Neural cell (in vitro differentiated cells): ENCODE measurements at regions not wholly inside any gene's neighbourhood (a gene's known extent, or its start where the extent isn't known, plus 50 kb on each side); places are given as distances from the start of the nearest gene placed in this dataset.

Experiments used
- H2AFZ ChIP-seq: fragments of 200-600, 300-800 bp; sonication (generic), shearing (Covaris generic); 2 replicates; pipeline ENCODE4 v1.6.0; 2014; ENCODE audit warnings: low read depth, mild to moderate bottlenecking, antibody characterized with exemption, low read length, moderate library complexity
- H3F3A ChIP-seq: fragments of 200-600 bp; shearing (Covaris generic); 2 replicates; pipeline ENCODE4 v1.6.1; 2016; ENCODE audit warnings: mild to moderate bottlenecking, moderate library complexity, mixed read lengths, antibody characterized with exemption, low read length; ENCODE audit not compliant: insufficient read depth, poor library complexity, severe bottlenecking
- H3K27ac ChIP-seq: fragments of 200-600, 300-800 bp; sonication (generic), shearing (Covaris generic); 2 replicates; pipeline ENCODE4 v1.5.1; 2014; ENCODE audit warnings: mild to moderate bottlenecking, low read length, moderate library complexity
- H3K27me3 ChIP-seq: fragments of 300-800, 200-600 bp; sonication (generic), shearing (Covaris generic); 2 replicates; pipeline ENCODE4 v1.6.0; 2014; ENCODE audit warnings: mild to moderate bottlenecking, low read depth, low read length, moderate library complexity; ENCODE audit not compliant: insufficient read depth
- H3K36me3 ChIP-seq: fragments of 300-800, 200-600 bp; sonication (generic), shearing (Covaris generic); 2 replicates; pipeline ENCODE4 v1.5.1; 2014; ENCODE audit warnings: mild to moderate bottlenecking, antibody characterized with exemption, low read length, moderate library complexity; ENCODE audit not compliant: insufficient read depth
- H3K4me2 ChIP-seq: fragments of 300-800, 200-600 bp; sonication (generic), shearing (Covaris generic); 2 replicates; pipeline ENCODE4 v1.6.0; 2014; ENCODE audit warnings: mild to moderate bottlenecking, low read length
- H3K4me3 ChIP-seq: fragments of 300-800, 200-600 bp; sonication (generic), shearing (Covaris generic); 2 replicates; pipeline ENCODE4 v1.5.1; 2014; ENCODE audit warnings: mild to moderate bottlenecking, low read length, moderate library complexity
- H3K79me2 ChIP-seq: fragments of 200-600 bp; shearing (Covaris generic); replicated peaks from 2 replicates; pipeline ENCODE4 v1.6.0; 2014; ENCODE audit warnings: mild to moderate bottlenecking, low read length, moderate library complexity; ENCODE audit not compliant: insufficient read depth
- H3K9ac ChIP-seq: fragments of 300-800, 200-600 bp; sonication (generic), shearing (Covaris generic); 2 replicates; pipeline ENCODE4 v1.6.1; 2016; ENCODE audit warnings: mild to moderate bottlenecking, low read length, mixed read lengths
- H3K9me2 ChIP-seq: fragments of 200-600 bp; shearing (Covaris generic); 2 replicates; pipeline ENCODE4 v1.6.1; 2016; ENCODE audit warnings: mild to moderate bottlenecking, low read length, mixed read lengths; ENCODE audit not compliant: insufficient read depth
- H3K9me3 ChIP-seq: fragments of 200-600, 300-800 bp; sonication (generic), shearing (Covaris generic); 2 replicates; pipeline ENCODE4 v1.6.1; 2016; ENCODE audit warnings: mild to moderate bottlenecking, mixed run types, low read length, moderate library complexity, mixed read lengths
- H4K20me1 ChIP-seq: fragments of 200-600 bp; shearing (Covaris generic); 2 replicates; pipeline ENCODE4 v1.6.1; 2016; ENCODE audit warnings: mild to moderate bottlenecking, mixed run types; ENCODE audit not compliant: insufficient read depth
- EP300 ChIP-seq: fragments of 450-650 bp; conservative IDR thresholded peaks from 2 replicates; pipeline ENCODE4 v1.6.1; 2014; ENCODE audit warnings: antibody characterized with exemption, mild to moderate bottlenecking, moderate library complexity; ENCODE audit not compliant: poor library complexity, severe bottlenecking
- EZH2 ChIP-seq: fragments of 200-600, 300-800 bp; shearing (Covaris generic), sonication (generic); IDR thresholded peaks from 2 replicates; pipeline ENCODE4 v1.6.1; 2014; ENCODE audit warnings: antibody characterized with exemption, low read length, borderline replicate concordance, mild to moderate bottlenecking; ENCODE audit not compliant: insufficient read depth, poor library complexity, severe bottlenecking
- MXI1 ChIP-seq: fragments of 450-650 bp; conservative IDR thresholded peaks from 2 replicates; pipeline ENCODE4 v1.6.1; 2014; ENCODE audit warnings: antibody characterized with exemption, mild to moderate bottlenecking; ENCODE audit not compliant: poor library complexity, severe bottlenecking
- POLR2AphosphoS5 ChIP-seq: IDR thresholded peaks from 2 replicates; pipeline ENCODE4 v1.6.1; 2012
- RAD21 ChIP-seq: fragments of 450-650 bp; conservative IDR thresholded peaks from 2 replicates; pipeline ENCODE4 v1.6.1; 2014; ENCODE audit warnings: antibody characterized with exemption, mild to moderate bottlenecking, moderate library complexity
- SMC3 ChIP-seq: fragments of 450-650 bp; conservative IDR thresholded peaks from 2 replicates; pipeline ENCODE4 v1.6.1; 2014; ENCODE audit warnings: antibody characterized with exemption, mild to moderate bottlenecking, moderate library complexity; ENCODE audit not compliant: poor library complexity
- TAF1 ChIP-seq: IDR thresholded peaks from 2 replicates; pipeline ENCODE4 v1.6.1; 2012; ENCODE audit warnings: low read depth
- TF ChIP-seq, protein P1 (sequence below): fragments of 450-650 bp; IDR thresholded peaks from 2 replicates; pipeline ENCODE4 v1.5.1; 2014; ENCODE audit warnings: antibody characterized with exemption, mild to moderate bottlenecking, moderate library complexity; ENCODE audit not compliant: poor library complexity, severe bottlenecking
- TF ChIP-seq, protein P2 (sequence below): IDR thresholded peaks from 2 replicates; pipeline ENCODE4 v1.6.1; 2012; ENCODE audit warnings: borderline replicate concordance

DNA sequence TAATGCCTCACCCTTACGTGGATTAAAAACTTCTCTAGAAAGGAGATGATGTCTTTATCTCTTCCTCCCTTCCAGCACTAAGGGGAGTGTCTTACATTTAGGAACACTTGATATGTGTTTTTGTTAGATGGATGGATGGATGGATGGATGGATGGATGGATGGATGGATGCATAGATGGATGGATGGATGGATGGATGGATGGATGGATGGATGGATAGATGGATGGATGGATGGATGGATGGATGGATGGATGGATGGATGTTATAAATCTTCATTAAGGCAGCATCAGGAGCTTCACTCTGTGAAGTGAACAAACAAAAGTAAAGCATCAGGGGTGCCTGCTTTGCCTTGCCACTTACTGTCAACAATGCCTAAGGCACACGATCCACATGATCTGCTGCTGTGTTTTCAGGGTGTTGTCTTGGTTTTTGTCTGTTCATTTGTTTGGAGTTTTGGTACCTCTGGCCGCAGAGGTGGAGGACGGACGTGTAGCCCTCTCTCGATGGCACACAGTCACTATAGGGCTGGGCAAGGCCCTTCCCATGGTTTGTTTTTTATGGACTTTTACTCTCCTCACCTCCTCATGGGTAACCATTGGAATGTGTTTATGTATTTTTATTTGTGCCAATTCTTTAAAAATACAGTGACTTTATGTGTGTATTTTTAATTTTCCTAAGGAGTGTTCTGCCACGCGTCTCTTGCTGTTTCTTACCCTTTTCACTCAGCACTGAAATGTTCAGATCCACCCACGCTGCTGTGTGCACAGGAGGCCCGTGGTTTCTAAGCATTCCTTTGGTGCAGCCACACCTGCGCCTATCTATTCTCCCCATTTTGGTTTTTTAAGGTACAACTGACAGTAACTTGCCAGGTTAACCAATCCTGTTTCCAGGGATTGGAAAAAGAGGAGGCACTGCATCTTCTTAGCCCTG lies 91.8 kb upstream of the ENPP6 start:
- TF ChIP-seq, protein P1, sequence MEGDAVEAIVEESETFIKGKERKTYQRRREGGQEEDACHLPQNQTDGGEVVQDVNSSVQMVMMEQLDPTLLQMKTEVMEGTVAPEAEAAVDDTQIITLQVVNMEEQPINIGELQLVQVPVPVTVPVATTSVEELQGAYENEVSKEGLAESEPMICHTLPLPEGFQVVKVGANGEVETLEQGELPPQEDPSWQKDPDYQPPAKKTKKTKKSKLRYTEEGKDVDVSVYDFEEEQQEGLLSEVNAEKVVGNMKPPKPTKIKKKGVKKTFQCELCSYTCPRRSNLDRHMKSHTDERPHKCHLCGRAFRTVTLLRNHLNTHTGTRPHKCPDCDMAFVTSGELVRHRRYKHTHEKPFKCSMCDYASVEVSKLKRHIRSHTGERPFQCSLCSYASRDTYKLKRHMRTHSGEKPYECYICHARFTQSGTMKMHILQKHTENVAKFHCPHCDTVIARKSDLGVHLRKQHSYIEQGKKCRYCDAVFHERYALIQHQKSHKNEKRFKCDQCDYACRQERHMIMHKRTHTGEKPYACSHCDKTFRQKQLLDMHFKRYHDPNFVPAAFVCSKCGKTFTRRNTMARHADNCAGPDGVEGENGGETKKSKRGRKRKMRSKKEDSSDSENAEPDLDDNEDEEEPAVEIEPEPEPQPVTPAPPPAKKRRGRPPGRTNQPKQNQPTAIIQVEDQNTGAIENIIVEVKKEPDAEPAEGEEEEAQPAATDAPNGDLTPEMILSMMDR = no peak
- H3K27ac ChIP-seq = no peak overlapping the region
- peaks cover 4% of the 10 kb centered on the region for H3K9me3 ChIP-seq
- no peaks in the 10 kb centered on the region for H3K36me3 ChIP-seq
- no peak overlapping the region for H3K4me3 ChIP-seq
- no peak overlapping the region for H3K4me2 ChIP-seq
- no peaks in the 10 kb centered on the region for H4K20me1 ChIP-seq
- H3K9me2 ChIP-seq = no peaks in the 10 kb centered on the region
- H3F3A ChIP-seq = no peaks in the 10 kb centered on the region
- H3K79me2 ChIP-seq = no peaks in the 10 kb centered on the region
- H3K9ac ChIP-seq = no peak overlapping the region
- no peaks in the 10 kb centered on the region for H3K27me3 ChIP-seq
- no peak overlapping the region for H2AFZ ChIP-seq

DNA sequence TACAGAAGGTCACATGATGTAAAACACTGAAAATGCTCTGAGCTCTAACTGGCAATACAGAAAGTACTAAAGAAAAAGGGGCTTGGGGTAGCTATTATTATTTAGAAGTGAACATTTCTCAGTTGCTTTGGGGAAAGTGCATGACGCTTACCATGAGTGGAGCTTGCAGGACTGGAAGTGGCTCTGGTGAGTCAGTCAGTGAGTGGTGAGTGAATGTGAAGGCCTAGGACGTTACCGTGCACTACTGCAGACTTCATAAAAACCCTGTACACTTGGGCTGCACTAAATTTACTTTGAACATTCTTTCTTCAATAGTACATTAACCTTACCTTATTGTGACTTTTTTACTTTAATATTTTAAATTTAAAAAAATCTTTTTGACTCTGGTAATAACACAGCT lies 89.3 kb upstream of the ENPP6 start:
- no peaks in the 10 kb centered on the region for H3K79me2 ChIP-seq
- H3K27ac ChIP-seq = no peak overlapping the region
- no peak overlapping the region for H3K4me3 ChIP-seq
- no peak overlapping the region for H3K4me2 ChIP-seq
- no peaks in the 10 kb centered on the region for H3K36me3 ChIP-seq
- no peaks in the 10 kb centered on the region for H3K9me2 ChIP-seq
- no peaks in the 10 kb centered on the region for H3F3A ChIP-seq
- TF ChIP-seq MXI1 = no peak
- TF ChIP-seq, protein P2, sequence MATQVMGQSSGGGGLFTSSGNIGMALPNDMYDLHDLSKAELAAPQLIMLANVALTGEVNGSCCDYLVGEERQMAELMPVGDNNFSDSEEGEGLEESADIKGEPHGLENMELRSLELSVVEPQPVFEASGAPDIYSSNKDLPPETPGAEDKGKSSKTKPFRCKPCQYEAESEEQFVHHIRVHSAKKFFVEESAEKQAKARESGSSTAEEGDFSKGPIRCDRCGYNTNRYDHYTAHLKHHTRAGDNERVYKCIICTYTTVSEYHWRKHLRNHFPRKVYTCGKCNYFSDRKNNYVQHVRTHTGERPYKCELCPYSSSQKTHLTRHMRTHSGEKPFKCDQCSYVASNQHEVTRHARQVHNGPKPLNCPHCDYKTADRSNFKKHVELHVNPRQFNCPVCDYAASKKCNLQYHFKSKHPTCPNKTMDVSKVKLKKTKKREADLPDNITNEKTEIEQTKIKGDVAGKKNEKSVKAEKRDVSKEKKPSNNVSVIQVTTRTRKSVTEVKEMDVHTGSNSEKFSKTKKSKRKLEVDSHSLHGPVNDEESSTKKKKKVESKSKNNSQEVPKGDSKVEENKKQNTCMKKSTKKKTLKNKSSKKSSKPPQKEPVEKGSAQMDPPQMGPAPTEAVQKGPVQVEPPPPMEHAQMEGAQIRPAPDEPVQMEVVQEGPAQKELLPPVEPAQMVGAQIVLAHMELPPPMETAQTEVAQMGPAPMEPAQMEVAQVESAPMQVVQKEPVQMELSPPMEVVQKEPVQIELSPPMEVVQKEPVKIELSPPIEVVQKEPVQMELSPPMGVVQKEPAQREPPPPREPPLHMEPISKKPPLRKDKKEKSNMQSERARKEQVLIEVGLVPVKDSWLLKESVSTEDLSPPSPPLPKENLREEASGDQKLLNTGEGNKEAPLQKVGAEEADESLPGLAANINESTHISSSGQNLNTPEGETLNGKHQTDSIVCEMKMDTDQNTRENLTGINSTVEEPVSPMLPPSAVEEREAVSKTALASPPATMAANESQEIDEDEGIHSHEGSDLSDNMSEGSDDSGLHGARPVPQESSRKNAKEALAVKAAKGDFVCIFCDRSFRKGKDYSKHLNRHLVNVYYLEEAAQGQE = no peak
- TF ChIP-seq POLR2AphosphoS5 = no peak
- no peak for TF ChIP-seq EZH2
- TF ChIP-seq EP300 = no peak
- no peak overlapping the region for H3K9ac ChIP-seq
- no peaks in the 10 kb centered on the region for H3K27me3 ChIP-seq
- H4K20me1 ChIP-seq = no peaks in the 10 kb centered on the region
- no peak overlapping the region for H2AFZ ChIP-seq
- H3K9me3 ChIP-seq = peaks cover 4% of the 10 kb centered on the region

DNA sequence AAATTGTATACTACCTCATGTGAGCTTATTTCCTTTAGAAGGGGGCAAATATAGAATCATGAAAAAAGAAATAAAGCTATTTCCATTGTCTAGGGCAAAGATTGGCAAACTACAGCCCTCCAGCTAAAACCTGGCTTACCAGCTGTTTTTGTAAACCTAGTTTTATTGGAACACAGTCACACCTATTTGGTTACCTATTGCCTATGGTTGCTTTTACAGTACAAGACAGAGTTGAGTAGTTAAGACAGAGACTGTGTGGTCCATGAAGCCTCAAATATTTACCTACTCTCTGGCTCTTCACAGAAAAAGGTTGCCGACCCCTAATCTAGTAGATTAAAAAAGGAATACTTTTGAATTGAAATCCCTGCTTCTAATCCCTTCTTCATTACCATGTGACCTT lies 88.8 kb upstream of the ENPP6 start:
- Histone ChIP-seq H3K4me2 (no peak overlapping the region), H3K9me2 (no peaks in the 10 kb centered on the region), H3K36me3 (no peaks in the 10 kb centered on the region), H3K9ac (no peak overlapping the region), H4K20me1 (no peaks in the 10 kb centered on the region), H2AFZ (no peak overlapping the region), H3K4me3 (no peak overlapping the region), H3K27me3 (no peaks in the 10 kb centered on the region), H3K9me3 (peaks cover 4% of the 10 kb centered on the region), H3K27ac (no peak overlapping the region), H3F3A (no peaks in the 10 kb centered on the region), H3K79me2 (no peaks in the 10 kb centered on the region)
- TF ChIP-seq EZH2 = no peak
- TF ChIP-seq TAF1 = no peak
- TF ChIP-seq SMC3 = no peak
- TF ChIP-seq POLR2AphosphoS5 = no peak
- no peak for TF ChIP-seq RAD21
- TF ChIP-seq MXI1 = no peak
- no peak for TF ChIP-seq EP300
- TF ChIP-seq, protein P1 = no peak
- TF ChIP-seq, protein P2 = no peak
